NCI-H510A (cell line): ENCODE measurements at regions not wholly inside any gene's neighbourhood (a gene's known extent, or its start where the extent isn't known, plus 50 kb on each side); places are given as distances from the start of the nearest gene placed in this dataset.
"Not testable (repeated sequence)": the region's sequence is repeated elsewhere in the genome, so short reads cannot be mapped to it uniquely, and the experiment has no call there.

Source experiments
- DNase-seq: peaks from one replicate; lab custom pipeline; 2025; lab: John Stamatoyannopoulos, UW

DNA sequence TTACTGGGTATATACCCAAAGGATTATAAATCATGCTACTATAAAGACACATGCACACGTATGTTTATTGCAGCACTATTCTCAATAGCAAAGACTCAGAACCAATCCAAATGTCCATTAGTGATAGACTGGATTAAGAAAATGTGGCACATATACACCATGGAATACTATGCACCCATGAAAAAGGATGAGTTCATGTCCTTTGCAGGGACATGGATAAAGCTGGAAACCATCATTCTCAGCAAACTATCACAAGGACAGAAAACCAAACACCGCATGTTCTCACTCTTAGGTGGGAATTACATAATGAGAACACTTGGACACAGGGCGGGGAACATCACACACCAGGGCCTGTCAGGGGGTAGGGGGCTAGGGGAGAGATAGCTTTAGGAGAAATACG lies 186.1 kb upstream of the FTMT start:
- DNase-seq, result not testable (repeated sequence)

DNA sequence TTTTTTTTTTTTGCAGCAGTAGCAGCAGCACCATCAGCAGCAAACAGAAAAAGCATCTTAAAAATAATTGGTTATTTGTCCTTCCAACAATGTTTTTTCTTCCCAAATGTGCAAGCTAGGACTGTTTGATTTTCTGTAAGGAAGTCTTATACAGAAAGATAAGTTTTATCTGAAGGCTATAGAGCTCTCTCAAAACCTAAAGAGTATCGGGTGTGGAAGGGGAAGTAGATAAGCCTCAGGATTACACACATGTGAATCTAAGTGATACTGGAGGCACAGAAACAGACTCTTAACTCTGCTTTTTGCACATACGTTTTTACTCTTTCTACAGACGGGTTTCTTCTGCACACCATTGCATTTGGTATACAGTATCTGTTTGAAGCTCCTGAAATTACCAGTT lies 184.4 kb upstream of the FTMT start:
- no peak for DNase-seq

DNA sequence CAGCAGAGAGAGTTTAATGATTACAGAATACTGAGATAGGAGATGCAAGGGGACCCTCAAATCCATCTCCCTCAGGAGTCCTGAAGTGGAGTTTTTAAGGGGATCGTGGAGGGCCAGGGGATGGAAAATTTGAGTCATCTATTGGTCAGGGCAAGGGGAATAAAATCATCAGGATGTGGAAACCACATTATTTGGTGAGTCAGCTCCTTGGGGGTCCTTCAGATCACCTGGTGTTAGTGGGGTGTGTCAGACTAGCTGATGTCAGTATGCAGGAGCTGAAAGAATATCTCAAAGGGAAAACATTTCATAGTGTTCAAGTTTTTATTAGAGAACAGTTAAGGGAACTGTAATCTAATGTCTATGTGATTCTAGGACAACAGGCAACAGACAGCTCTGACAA lies 183.0 kb upstream of the FTMT start:
- DNase-seq, result no peak

DNA sequence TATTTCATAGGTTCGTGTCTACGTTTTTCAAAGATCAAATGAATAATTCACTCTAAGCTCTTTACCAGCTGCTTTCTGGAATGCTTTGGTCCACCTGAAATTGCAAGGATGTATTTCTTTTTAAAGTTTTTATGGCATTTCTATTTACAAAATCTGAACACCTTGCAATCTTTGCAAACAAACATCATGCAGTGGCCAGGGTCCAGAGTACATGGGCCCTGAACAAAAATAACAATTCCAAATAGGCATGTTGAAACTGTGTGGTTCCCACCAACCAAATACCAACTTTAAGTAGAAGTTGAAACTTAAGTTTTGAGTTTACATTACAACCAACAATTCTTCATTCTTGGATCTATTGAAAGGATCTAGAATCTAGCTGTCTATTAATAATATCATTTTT lies 180.1 kb upstream of the FTMT start:
- no peak for DNase-seq

DNA sequence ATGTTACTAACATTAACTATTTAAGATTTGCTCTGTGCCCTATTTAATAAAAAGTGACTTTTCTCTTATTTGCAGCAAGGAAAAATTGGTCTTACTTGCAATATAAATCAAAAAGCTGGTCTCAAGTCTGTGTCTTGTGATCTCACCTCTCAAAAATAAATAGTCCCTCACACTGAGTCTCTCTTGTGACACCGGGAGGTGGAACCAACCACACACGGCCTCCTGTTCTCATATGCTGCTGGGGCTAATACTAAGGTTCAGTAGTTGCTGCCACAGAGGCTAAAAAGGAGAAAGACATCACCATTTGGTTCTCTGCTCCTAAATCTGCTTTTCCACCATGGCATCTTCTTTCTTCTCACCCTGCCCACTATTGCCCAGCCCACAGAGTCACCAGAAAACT lies 175.8 kb upstream of the FTMT start:
- no peak for DNase-seq

DNA sequence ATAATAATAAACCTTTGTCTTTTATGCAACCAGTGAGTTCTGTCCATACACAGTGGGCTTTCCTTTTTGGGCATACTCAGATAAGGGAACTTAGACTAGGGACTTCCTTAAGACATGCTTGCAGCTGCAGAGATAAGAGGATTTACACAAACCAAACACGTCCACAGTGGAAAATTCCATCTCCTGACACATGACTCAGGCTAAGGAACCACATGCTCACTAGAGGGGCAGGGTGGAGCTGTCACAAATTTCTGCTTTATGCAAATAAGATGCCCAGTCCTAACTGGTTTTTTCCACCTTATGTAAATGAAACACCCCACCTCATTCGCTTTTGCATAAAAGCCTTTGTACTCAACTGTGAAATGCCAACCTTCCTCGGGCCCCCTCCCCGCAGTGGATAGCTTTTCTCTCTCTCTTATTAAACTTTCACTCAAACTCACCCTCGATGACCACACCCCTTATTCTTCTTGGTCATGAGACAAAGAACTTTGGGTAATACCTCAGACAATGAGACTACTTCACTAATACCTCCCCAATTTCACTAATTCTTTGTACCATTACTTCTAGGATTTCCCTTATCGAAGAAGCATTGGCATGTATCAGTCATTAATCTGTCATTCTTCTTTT lies 170.3 kb upstream of the FTMT start:
- DNase-seq, result no peak

DNA sequence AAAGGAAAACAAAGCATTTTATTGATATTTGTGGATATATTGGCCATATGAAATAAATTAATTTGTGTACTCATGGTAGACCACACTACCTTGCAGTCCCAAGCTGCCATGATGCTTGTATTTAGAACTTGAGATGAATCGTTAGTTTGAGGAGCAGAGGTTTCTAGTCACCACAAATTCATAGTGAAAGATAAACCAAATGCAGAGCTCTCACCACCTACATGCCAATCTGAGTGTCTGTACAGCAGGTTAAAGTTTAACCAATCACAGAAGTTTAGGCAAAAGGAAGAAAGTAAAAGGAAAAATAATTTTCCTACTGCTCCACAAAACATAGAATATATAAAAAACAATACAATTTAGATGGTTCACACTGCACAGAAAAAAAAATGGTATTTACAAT lies 163.6 kb upstream of the FTMT start:
- DNase-seq, result no peak

DNA sequence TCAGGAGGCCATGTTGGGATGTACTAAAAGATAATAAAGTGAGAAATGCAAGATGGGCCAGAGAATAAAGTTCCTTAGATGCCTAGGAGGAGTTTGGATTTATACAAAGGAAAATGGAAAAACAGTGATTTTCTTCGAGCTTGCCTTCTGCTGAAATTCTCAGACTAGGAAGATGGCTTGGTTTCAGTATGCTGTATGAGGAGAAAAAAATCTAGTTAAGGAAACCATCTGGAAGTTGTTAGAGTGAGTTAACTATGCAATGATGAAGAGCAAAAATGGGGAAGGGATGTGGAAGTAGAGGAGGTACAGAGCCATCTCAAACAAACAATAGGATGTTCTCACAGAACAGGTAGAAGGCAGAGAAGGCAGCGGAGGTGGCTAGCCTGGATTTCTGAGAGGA lies 162.9 kb upstream of the FTMT start:
- no peak for DNase-seq

DNA sequence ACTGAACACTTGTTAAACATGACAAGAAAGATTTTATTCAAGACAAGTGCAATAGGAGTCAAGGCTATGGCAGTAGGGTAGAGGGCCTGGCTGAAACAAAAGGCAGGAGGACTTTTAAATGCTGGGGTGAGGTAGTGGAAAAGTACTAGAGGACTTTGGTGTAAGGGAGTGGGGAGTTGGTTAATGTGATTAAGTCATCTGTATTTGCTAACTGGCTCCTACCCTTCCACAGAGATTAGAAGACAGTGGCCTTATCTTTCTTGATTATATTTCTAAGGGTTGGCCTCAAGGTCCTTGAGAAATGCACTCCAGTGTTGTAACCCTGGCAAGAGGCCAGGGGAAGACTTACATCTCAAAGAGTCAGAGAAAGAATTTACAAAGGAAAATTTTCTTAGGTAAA lies 160.2 kb upstream of the FTMT start:
- DNase-seq, result no peak

DNA sequence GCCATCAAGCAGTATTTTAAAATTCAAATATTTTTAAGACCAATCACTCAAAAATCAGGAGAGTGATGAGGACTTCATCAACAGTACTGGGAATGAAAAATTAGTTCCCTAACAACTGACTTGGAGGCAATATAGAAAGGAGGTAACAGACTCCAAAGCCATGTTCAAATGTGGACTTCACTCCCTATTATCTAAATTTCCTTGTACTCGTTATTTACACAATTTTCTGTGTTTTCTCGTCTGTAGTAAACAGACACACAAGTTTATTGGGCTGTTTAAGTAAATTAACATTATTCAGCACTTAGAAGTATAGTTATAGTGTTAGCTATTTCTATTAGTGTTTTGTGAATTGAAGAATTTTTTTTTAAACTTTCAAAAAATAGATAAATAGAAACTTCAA lies 159.5 kb upstream of the FTMT start:
- no peak for DNase-seq

DNA sequence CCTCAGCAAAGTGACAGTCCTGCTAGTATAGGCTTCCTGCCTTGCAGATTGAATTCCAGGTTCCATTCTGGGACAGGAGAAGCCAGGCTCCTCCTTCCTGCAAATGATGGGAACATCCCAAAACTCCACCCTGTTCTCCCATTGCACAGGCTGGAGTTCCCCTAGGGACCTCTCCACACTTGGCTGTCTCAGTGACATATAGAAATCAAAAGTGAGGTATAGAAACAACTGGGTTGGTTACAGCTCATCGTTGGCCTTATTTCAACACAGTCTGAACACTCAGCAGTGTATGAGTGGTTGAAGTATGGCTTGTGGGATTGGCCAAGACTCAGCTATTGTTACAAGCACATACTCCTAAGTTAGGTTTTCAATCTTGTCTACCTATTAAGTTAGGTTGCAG lies 157.8 kb upstream of the FTMT start:
- DNase-seq, result no peak

DNA sequence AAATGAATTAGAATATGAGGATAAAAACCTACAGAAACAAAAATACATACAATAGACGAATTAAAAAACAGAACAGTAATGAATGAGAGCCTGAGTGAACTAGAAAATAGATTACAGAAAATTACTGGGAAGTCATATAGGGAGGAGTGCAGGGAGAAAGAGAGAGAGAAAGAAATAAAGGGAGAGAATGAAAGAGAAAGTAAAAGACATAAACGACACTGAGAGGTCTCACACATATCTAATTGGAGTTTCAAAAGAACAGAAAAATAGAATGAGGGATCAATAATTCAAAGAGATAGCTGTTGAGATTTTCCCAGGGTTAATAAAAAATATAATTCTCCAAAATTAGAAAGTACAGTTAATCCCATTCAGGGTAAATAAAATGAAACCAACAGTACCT lies 156.4 kb upstream of the FTMT start:
- no peak for DNase-seq

DNA sequence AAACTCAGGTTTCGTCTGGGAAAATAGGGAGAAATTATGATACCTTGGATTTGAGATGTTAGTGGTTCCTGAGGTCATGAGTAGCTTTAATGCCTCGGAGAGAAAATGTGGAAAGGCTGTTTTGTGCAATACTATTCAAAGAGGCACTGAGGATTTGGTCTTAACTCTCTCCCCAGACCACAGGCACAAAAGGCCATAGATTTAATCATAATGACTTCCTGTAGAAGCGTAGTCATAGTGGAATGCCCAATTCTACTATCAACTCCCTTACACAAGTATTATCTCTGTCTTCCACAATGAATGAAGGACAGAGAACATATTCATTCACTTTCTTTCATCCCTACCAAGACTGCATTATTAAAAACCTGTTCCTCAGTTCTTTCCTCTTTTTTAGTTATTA lies 153.0 kb upstream of the FTMT start:
- no peak for DNase-seq

DNA sequence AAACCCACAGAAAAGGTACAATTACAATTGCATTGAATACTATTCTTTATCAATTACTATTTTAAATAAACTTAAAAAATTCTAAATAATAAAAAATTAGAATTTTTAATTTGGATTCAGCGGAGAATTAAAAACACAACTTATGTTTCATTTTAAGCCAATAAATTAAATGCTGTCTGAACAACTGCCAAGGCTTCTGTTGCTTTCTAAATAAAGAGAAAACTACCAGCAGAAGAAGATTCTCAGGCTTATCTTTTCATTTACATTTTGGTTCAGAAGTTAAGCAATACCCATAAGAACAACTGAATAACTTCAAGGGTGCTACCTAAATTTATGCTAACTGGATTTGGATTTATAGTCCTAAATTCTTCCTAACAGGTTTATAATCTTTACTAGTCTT lies 150.0 kb upstream of the FTMT start:
- DNase-seq, result no peak

DNA sequence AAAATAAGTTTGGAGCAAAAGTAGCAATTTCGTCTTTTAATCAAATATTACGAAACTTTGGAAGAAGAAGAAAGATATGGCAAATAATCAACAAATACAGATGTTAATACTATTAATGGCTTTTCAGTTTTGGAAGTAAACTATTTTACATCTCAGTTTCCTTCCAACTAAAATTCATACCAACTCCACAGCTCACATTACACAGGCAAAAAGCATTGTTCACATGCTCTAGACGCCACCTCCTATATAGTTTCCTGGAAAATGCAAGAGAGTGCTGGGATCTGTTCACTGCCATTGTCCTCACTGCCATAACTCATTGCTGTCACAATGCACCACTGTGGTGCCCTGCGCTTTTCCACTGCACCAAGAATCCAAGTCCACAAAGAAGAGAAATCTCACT lies 149.0 kb upstream of the FTMT start:
- DNase-seq, result no peak

DNA sequence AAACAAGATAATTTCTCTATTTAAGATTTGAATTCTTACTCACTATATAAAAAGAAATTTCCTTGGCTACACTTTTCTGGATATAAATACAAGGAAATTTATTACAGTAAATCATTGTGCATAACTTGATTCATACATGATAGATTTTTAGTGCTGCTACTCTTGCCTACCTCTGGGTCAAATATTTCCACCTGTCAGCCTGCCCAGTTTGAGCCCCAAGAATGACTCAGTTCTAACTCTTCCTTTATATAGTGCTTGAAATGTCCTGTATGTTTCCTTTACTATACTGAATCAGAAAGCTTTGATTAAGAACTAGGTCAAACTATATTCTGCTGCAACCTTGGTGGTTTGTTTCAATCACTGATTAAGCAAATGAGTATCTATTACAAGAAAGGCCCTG lies 147.4 kb upstream of the FTMT start:
- DNase-seq, result no peak

DNA sequence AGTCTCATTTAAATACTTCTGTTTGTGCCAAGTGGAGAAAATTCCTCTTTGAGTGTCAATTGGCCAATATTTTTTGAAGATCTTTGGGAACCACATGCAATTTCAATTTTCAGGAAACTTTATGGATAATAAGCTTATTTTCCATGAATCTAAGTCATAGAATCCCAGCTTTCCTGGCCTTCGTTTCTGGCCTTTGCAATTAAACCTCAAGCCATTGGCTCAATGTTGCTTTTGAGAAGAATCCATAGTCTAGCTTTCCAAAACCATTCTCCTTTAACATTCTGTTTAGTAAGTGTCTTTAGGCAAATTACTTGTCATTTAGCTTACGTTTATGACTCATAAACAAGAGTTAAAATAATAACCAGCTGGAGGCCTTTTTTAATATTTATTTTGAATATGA lies 145.0 kb upstream of the FTMT start:
- DNase-seq, result no peak

DNA sequence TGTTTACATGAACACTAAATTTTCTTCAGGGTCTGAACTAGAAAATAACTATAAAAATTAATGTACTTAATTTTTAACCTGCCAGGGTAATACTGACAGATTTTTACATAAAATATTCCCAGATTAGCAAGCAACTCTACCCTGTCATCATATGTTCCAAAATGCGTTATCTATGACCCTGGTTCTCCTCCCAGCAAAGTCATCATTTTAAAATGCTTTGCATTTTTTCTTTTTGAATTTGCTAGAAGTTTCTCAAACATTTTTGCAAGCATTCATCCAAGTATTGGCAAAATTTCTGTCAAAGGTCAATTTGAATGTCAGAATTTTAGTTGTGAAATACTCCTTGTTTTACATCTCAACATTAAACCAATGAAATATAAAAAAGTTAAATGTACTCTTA lies 144.5 kb upstream of the FTMT start:
- no peak for DNase-seq

DNA sequence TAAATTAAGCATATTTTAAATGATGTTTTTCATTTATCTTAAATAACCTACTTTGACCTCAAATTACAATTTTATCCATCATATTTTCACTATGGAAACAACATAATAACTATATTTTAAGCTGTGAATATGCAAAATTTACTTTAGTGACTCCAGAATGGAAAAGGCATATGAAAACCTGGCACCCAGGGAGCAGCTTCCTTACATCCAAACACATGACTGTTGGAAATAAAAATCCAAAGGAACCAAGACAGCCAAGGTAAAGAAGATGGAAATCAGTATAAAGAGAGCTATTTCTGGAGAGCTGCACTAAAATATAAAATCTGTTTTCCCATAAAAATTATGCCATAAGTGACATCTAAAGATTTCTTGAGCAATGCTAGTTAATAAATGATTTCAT lies 140.3 kb upstream of the FTMT start:
- no peak for DNase-seq

DNA sequence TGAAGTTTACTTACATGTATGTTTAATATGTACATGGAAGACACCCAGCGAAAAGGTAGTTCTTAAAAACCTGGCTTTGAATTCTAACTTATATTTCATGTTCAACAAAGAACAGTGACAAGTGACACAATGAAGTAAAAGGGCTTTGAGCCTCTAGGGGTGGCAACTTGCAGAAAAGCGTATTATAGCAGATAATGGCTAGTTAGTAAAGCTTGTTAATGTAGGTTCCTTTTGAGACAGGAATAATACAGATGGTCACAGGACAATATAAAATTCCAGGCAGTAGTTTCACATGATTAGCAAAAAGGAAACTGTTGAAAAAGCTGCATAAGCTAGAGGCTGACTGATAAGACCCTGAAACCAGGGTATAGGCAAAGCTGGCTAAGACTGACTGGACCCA lies 132.4 kb upstream of the FTMT start:
- DNase-seq, result no peak

DNA sequence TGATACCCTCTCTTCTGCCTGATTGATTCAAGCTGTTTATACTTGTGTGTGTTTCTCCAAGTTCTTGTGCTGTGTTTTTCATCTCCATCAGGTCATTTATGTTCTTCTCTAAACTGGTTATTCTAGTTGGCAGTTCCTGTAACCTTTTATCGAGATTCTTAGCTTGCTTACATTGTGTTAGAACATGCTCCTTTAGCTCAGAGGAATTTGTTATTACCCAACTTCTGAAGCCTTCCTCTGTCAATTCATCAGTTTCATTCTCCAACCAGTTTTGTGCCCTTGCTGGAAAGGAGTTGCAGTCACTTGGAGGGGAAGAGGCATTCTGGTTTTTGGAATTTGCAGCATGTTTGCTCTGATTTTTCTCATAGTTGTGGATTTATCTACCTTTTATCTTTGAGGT lies 126.2 kb upstream of the FTMT start:
- DNase-seq, result no peak

DNA sequence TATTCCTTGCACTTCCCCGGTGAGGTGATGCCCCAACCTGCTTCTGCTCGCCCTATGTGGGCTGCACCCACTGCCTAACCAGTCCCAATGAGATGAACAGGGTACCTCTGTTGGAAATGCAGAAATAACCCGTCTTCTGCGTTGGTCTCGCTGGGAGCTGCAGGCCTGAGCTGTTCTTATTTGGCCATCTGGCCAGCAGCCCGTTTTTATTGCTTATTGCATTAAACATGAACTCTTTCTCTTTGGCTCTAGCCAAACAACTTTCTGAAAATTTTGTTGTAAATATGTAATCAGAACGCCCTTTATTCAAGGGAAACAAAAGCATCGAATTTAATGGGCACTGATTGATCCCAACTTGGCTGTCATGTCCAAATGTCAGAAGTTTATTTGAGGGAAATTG lies 124.7 kb upstream of the FTMT start:
- no peak for DNase-seq

DNA sequence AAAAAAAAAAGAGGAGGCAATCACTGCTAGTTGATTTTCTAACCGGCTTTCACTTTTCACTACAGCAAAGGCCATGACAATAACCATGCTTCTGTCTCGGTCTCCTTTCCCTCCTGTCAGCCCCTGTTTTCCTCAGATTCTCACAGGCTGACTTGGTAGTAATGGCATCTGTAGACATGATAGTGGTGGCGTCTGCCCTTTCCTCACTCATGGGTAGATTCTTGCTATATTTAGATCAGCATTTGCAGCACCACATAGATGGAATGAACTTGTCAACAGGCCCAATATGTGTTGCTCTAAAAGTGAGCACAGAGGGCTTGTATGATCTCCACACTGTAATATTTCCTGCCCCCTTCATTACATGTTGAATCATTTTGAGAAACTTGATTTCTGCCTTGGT lies 120.3 kb upstream of the FTMT start:
- no peak for DNase-seq

DNA sequence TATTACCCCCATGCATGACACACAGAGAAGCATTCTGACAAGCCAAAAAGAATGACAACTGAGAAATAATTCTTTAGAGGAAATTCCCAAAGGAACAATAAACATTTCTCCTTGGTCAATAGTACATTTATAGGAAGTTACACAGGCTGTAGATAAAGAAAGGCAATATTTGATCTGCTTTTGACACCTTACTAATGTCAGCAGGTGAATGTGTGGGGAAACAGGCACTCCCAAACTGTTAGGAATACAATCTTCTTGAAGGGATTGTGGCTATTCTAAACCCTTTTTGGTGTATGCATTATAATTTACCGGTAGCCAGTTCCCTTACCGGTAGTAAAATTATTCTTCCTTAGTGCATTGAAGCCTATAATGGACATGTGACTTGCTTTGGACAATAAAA lies 116.1 kb upstream of the FTMT start:
- no peak for DNase-seq

DNA sequence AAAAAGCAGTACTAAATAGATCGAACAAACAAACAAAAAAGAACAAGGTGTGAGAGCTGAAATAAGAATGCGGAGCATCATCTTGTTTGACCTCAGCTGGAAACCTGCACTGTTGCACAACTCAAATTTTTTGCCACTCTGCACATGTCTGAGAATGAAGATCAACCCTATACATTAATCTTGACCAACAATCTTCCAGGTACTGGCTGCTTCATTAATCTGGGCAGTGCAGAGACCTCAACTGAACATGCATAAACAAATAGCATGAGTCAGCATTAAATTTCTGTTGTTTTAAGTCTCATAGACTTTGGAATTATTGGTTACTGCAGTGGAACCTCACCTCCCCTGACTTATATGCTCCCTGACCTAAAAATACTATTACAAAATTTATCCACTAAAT lies 114.6 kb upstream of the FTMT start:
- DNase-seq, result no peak
